ENCODE measurements at regions not wholly inside any gene's neighbourhood (a gene's known extent, or its start where the extent isn't known, plus 50 kb on each side); places are given as distances from the start of the nearest gene placed in this dataset.

- CTCF ChIA-PET: interaction anchor here (0.8 kb wide), 1 partner anchor 28 kb away, joined by 3 read pairs; no protein-coding TSS in a partner anchor
- POLR2A ChIA-PET: no interaction called here
- 18% methylated on average over 5 of the region's 5 CpGs for WGBS (ENCODE audit: insufficient coverage, insufficient replicate concordance, low lambda C conversion rate, missing lambda C conversion rate)
- in situ Hi-C loops (cut with MboI): no loop called here
- Histone ChIP-seq H4K20me1 (ENCODE audit: control insufficient read depth, insufficient read depth) (no peaks in the 10 kb centered on the region), H3K4me2 (ENCODE audit: control insufficient read depth, insufficient read depth) (no peak overlapping the region), H3K27me3 (replicated peaks in 1 of 2; ENCODE audit: control insufficient read depth in 2 of 2, insufficient read depth in 2 of 2, low read length in 1 of 2) (no peaks in the 10 kb centered on the region), H3K4me3 (no peak overlapping the region), H3K9ac (ENCODE audit: control insufficient read depth, insufficient read depth, low read length) (no peak overlapping the region), H3K79me2 (ENCODE audit: control insufficient read depth, insufficient read depth, low read length) (no peaks in the 10 kb centered on the region), H3K9me3 (replicated peaks; ENCODE audit: control insufficient read depth, insufficient read depth, low read length) (no peaks in the 10 kb centered on the region), H3K36me3 (ENCODE audit: control insufficient read depth in 2 of 2, insufficient read depth in 2 of 2, low read length in 1 of 2) (no peaks in the 10 kb centered on the region), H3K4me1 (ENCODE audit: control insufficient read depth, insufficient read depth, low read length) (no peaks in the 10 kb centered on the region), H2AFZ (ENCODE audit: control insufficient read depth, low read depth, low read length) (no peak overlapping the region), H3K27ac (ENCODE audit: control insufficient read depth, insufficient read depth) (no peak overlapping the region)
- ATAC-seq: no peak
- RAD21 ChIA-PET (ENCODE audit: unreplicated experiment): no interaction called here
- intact Hi-C loops (cut with micrococcal nuclease; ENCODE audit: unreplicated experiment): no loop called here
- no peak for FAIRE-seq
- no peak for DNase-seq (ENCODE audit: low read depth, low spot score)
- TF ChIP-seq BCL11A (IDR thresholded peaks at IDR 0.05; ENCODE audit: low read depth, low read length) (no peak), SKIL (IDR thresholded peaks at IDR 0.05; ENCODE audit: low read depth, poor library complexity, severe bottlenecking) (no peak), RELB (IDR thresholded peaks at IDR 0.05; ENCODE audit: low read depth) (no peak), MLLT1 (IDR thresholded peaks at IDR 0.05) (no peak), ESRRA (IDR thresholded peaks at IDR 0.05; ENCODE audit: low read length) (no peak), SMARCA5 (IDR thresholded peaks at IDR 0.05) (no peak), BCLAF1 (IDR thresholded peaks at IDR 0.05) (no peak), REST (IDR thresholded peaks at IDR 0.05; ENCODE audit: low read depth, low read length) (no peak), JUNB (IDR thresholded peaks at IDR 0.05) (no peak), HCFC1 (IDR thresholded peaks at IDR 0.05; ENCODE audit: low read length) (no peak), MXI1 (IDR thresholded peaks at IDR 0.05; ENCODE audit: low read depth, low read length) (no peak)
- SMC1A ChIA-PET (ENCODE audit: uncharacterized antibody, unreplicated experiment): interaction anchor here (0.6 to 0.9 kb wide), 2 partner anchors 11 to 91 kb away, joined by 3 read pairs; no protein-coding TSS in a partner anchor
- no TSS peak for BruUV-seq (replicated peaks)
Observed at GRCh38 chr13:74966814-74967424, 515.0 kb downstream of the TBC1D4 start.
